AG04450 (cell line): ENCODE measurements at regions not wholly inside any gene's neighbourhood (a gene's known extent, or its start where the extent isn't known, plus 50 kb on each side); places are given as distances from the start of the nearest gene placed in this dataset.

Source experiments
- CTCF ChIA-PET: fragments of 300-600, 350-600 bp; formaldehyde crosslinking; extraction: SDS; loops from one replicate; lab custom pipeline; 2022; ENCODE audit warnings: antibody characterized with exemption, inconsistent platforms; lab: Charles Lee
- POLR2A ChIA-PET: fragments of 350-600 bp; formaldehyde crosslinking; extraction: SDS; loops from one replicate; lab custom pipeline; 2021; ENCODE audit warnings: antibody characterized with exemption, inconsistent platforms; lab: Yijun Ruan, JAX
- DNase-seq: peaks from one replicate; pipeline ENCODE4 v3.0.0-alpha.2; 2011; ENCODE audit warnings: low read depth, low spot score
- H3K27ac ChIP-seq: one replicate; pipeline ENCODE4 v1.5.1; 2012; ENCODE audit warnings: low read depth, low read length, control low read depth
- H3K27me3 ChIP-seq: one replicate; pipeline ENCODE4 v1.6.0; 2012; ENCODE audit warnings: low read length; ENCODE audit not compliant: control insufficient read depth, insufficient read depth
- H3K4me3 ChIP-seq: 2 replicates; pipeline ENCODE4 v1.5.1; 2011; ENCODE audit warnings: mild to moderate bottlenecking, low read depth, low read length, control low read depth
- H3K9me3 ChIP-seq: 2 replicates; pipeline ENCODE4 v1.5.1; 2012; ENCODE audit warnings: low read length; ENCODE audit not compliant: control insufficient read depth, insufficient read depth
- TF ChIP-seq, protein P1 (sequence below): IDR thresholded peaks from 2 replicates; pipeline ENCODE4 v1.5.1; 2011; ENCODE audit warnings: low read depth, low read length, control low read depth, inconsistent platforms

DNA sequence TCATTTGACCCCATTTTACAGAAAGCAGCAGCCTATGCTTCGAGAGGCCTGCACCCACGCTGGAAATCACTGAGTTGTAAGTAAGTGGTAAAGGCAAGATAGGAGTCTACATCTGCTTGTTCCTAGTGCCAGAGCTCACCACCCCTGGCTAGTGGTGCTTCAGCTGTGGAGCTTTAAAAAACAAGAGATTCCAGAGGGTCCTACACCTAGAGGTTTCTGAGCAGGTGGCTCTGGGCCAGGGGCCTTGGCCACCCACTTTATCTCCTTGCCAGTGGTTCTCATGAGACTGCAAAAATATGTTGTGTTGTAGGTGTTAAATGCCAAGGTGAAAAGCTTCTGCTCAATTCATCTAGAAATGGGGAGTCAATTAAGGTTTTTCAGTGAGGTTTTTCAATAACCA, 60.0 kb upstream of the SERTAD2 start:
- H3K4me3 ChIP-seq = no peak overlapping the region
- TF ChIP-seq, protein P1, sequence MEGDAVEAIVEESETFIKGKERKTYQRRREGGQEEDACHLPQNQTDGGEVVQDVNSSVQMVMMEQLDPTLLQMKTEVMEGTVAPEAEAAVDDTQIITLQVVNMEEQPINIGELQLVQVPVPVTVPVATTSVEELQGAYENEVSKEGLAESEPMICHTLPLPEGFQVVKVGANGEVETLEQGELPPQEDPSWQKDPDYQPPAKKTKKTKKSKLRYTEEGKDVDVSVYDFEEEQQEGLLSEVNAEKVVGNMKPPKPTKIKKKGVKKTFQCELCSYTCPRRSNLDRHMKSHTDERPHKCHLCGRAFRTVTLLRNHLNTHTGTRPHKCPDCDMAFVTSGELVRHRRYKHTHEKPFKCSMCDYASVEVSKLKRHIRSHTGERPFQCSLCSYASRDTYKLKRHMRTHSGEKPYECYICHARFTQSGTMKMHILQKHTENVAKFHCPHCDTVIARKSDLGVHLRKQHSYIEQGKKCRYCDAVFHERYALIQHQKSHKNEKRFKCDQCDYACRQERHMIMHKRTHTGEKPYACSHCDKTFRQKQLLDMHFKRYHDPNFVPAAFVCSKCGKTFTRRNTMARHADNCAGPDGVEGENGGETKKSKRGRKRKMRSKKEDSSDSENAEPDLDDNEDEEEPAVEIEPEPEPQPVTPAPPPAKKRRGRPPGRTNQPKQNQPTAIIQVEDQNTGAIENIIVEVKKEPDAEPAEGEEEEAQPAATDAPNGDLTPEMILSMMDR = no peak
- no peaks in the 10 kb centered on the region for H3K27me3 ChIP-seq
- no peaks in the 10 kb centered on the region for H3K9me3 ChIP-seq
- ChIA-PET CTCF (interaction anchor here (1.1 to 2.2 kb wide), 2 partner anchors 9 to 67 kb away, joined by 4 to 6 read pairs; no protein-coding TSS in a partner anchor), POLR2A (no interaction called here)
- H3K27ac ChIP-seq = no peak overlapping the region
- DNase-seq = no peak

DNA sequence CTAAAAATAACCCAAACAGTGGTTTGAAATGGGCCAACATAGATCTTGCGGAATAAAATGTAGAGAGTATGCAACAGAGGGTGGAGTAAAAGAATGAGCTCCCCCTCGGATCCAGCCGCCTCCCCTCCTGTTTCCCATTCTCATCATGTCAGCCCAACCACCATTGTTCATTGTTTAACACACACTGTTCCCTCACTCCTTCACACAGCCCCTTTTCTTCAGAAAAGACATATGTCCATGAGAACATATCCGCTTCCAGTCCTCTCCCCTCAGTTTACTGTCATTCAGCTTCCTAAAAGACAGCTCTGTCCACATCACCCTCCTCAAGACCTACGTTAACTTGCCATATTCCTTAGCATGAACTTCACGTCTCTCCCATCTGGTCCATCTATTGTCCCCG, 62.9 kb upstream of the SERTAD2 start:
- CTCF ChIA-PET = no interaction called here

DNA sequence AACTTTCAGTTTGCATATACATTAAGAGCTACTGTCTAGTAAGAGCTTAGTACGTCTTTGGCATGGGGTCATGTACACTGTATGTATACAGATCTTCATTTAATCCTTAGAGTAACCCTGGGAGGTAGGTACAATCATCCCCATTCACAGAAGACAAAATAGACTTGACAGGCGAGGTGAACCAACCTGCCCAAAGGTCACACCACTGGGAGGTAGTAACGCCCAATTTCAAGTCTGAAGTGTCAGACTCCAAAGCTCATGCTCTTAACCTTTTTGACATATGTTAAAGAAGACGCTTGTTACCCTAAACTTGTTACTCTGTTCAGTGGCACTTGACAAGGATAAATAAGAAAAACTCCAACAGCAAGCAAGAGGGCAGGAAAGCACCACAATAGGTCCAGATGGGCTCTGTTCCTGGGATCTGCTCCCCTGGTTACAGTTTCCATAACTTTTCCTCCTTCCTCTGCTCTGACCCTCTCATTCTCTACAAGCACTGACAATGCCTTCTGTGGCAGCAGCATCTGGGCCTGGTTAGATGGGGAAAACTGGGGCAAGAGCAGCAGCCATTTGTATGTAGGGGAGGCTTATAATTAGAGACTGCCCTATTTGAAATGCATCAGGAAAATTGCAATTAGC, 64.7 kb upstream of the SERTAD2 start:
- TF ChIP-seq, protein P1 = no peak
- Histone ChIP-seq H3K27ac (no peak overlapping the region), H3K27me3 (no peaks in the 10 kb centered on the region), H3K4me3 (no peak overlapping the region), H3K9me3 (no peaks in the 10 kb centered on the region)
- ChIA-PET POLR2A (no interaction called here), CTCF (no interaction called here)
- no peak for DNase-seq

More for the DNA sequence above, 62.9 kb upstream of the SERTAD2 start:
- DNase-seq = no peak
- H3K9me3 ChIP-seq = no peaks in the 10 kb centered on the region
- POLR2A ChIA-PET = no interaction called here
- no peaks in the 10 kb centered on the region for H3K27me3 ChIP-seq
- no peak overlapping the region for H3K27ac ChIP-seq
- H3K4me3 ChIP-seq = no peak overlapping the region
- TF ChIP-seq, protein P1 = no peak

DNA sequence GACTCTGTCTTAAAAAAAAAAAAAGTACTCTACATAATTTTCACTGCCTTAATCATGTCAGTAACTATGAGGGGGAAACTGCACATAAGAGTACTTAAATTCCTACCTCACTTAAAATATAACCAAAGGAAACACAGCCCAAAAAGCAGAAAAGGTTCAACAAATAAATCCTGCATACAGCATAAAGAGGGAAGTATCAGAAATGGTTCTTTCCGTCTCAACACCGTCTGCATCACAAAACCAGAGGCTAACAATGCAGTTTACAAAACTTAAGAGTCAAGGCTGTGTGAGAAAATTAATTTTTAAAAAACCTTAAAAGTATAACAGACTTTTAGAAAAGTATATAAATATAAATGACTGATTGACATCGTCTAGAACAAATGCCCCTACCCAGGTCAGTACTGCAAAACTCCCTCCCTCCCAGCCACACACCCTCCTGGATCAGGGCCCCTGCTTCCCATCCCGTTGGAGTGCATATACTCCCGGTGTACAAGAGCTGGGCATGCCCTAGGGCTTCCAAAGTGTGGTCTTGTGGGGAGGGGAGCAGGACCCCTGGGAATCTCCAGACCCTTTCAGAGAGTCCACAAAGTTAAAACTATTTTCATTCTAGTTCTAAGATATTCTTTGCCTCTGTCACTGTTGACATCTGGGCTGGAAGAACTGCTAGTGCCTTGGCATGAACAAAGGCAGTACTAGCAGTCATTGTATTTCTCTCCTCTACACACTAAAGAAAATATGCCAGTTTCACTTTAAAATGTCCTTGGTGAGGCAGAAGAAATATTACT, 67.0 kb upstream of the SERTAD2 start:
- CTCF ChIA-PET = interaction anchor here (2.5 kb wide), 1 partner anchor 74 kb away, joined by 9 read pairs; no protein-coding TSS in a partner anchor
- H3K27ac ChIP-seq = no peak overlapping the region
- TF ChIP-seq, protein P1 = no peak
- no peak overlapping the region for H3K4me3 ChIP-seq
- POLR2A ChIA-PET = no interaction called here
- H3K27me3 ChIP-seq = no peaks in the 10 kb centered on the region
- no peaks in the 10 kb centered on the region for H3K9me3 ChIP-seq
- no peak for DNase-seq

DNA sequence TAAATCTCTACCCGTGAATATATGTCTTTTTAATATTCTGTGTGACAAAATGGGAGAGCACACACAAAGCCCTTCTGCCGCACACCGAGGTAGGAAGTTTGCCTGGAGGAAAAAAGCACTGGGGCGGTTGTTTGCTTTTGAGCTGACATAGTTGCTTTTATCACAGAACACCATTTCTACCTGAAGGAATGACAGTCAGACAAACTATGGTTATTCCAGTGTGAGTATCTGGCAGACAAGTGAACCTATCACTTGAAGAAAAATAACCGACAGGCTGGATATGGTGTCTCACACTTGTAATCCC, 67.6 kb upstream of the SERTAD2 start:
- no peaks in the 10 kb centered on the region for H3K27me3 ChIP-seq
- no peaks in the 10 kb centered on the region for H3K9me3 ChIP-seq
- ChIA-PET CTCF (interaction anchor here (2.5 kb wide), 1 partner anchor 75 kb away, joined by 9 read pairs; no protein-coding TSS in a partner anchor), POLR2A (no interaction called here)
- TF ChIP-seq, protein P1 = no peak
- DNase-seq = no peak
- H3K27ac ChIP-seq = no peak overlapping the region
- no peak overlapping the region for H3K4me3 ChIP-seq
